ENCODE measurements at regions not wholly inside any gene's neighbourhood (a gene's known extent, or its start where the extent isn't known, plus 50 kb on each side); places are given as distances from the start of the nearest gene placed in this dataset.

GRCh38 chr17:13197586-13197985, 179.8 kb upstream of the ELAC2 start:
- no peak for TF ChIP-seq CTCF (IDR thresholded peaks at IDR 0.05; ENCODE audit: control insufficient read depth, insufficient read depth, low read depth, low read length, missing control alignments)
- no peak overlapping the region for H3K4me3 ChIP-seq (ENCODE audit: control insufficient read depth, low read depth, low read length)
- DNase-seq (ENCODE audit: low read depth): no peak

GRCh38 chr17:13194887-13195286, 177.1 kb upstream of the ELAC2 start:
- no peak for DNase-seq (ENCODE audit: low read depth)
- H3K4me3 ChIP-seq (ENCODE audit: control insufficient read depth, low read depth, low read length): no peak overlapping the region
- TF ChIP-seq CTCF (IDR thresholded peaks at IDR 0.05; ENCODE audit: control insufficient read depth, insufficient read depth, low read depth, low read length, missing control alignments): no peak

- DNase-seq (ENCODE audit: low read depth): no peak
- no peak overlapping the region for H3K4me3 ChIP-seq (ENCODE audit: control insufficient read depth, low read depth, low read length)
- TF ChIP-seq CTCF (IDR thresholded peaks at IDR 0.05; ENCODE audit: control insufficient read depth, insufficient read depth, low read depth, low read length, missing control alignments): no peak
These were observed 165.0 kb upstream of the ELAC2 start for GRCh38 chr17:13182854-13183253.

- TF ChIP-seq CTCF (IDR thresholded peaks at IDR 0.05; ENCODE audit: control insufficient read depth, insufficient read depth, low read depth, low read length, missing control alignments): no peak
- no peak for DNase-seq (ENCODE audit: low read depth)
- no peak overlapping the region for H3K4me3 ChIP-seq (ENCODE audit: control insufficient read depth, low read depth, low read length)
These were observed 164.6 kb upstream of the ELAC2 start for GRCh38 chr17:13182450-13182849.

GRCh38 chr17:13181683-13182082, 163.9 kb upstream of the ELAC2 start:
- no peak for DNase-seq (ENCODE audit: low read depth)
- no peak overlapping the region for H3K4me3 ChIP-seq (ENCODE audit: control insufficient read depth, low read depth, low read length)
- TF ChIP-seq CTCF (IDR thresholded peaks at IDR 0.05; ENCODE audit: control insufficient read depth, insufficient read depth, low read depth, low read length, missing control alignments): no peak

- TF ChIP-seq CTCF (IDR thresholded peaks at IDR 0.05; ENCODE audit: control insufficient read depth, insufficient read depth, low read depth, low read length, missing control alignments): no peak
- H3K4me3 ChIP-seq (ENCODE audit: control insufficient read depth, low read depth, low read length): no peak overlapping the region
- no peak for DNase-seq (ENCODE audit: low read depth)
These were observed 158.6 kb upstream of the ELAC2 start for GRCh38 chr17:13176436-13176835.

GRCh38 chr17:13171790-13172189, 154.0 kb upstream of the ELAC2 start:
- no peak for DNase-seq (ENCODE audit: low read depth)
- TF ChIP-seq CTCF (IDR thresholded peaks at IDR 0.05; ENCODE audit: control insufficient read depth, insufficient read depth, low read depth, low read length, missing control alignments): no peak
- no peak overlapping the region for H3K4me3 ChIP-seq (ENCODE audit: control insufficient read depth, low read depth, low read length)

All from AG09309 (cell line).